ENCODE measurements at regions not wholly inside any gene's neighbourhood (a gene's known extent, or its start where the extent isn't known, plus 50 kb on each side); places are given as distances from the start of the nearest gene placed in this dataset.

DNA sequence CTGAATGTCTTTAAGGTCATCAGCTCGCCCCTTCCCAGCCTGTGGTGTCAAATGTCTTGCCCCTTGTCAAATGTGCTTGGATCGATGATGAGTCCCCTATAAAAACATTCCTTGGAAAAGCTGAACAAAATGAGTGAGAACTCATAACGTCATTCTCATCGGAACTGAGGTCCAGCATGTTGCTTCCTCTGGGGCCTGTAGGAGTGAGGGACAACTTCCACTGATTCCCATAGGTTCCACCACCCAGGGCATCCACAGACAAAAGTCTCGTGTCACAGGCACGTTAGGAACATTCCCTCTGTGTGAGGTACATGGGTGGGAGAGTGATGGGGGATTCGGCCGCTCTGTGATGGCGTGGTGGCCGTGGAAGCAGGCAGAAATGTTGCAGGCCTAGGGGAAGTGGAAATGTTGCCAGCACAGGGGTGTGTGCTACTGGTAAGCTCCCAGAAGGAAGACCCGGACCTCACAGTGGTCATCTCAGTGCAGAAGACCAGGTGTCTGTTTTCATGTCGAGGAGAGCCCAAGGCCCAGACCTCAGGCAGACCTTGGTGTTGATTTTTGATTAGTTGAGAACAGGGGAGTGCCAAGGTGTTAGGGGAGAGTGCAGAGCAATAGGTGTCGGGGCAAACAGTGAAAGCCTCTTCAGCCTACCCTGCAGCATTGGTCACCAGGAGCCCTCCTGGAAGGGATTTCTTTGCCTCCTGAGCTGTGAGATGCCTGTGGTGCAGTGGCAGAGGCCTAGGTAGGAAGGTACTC, 96.8 kb downstream of the SNRPN start:
- Histone ChIP-seq H3K9ac (ENCODE audit: low read depth in 1 of 2, low read length in 2 of 2) (no peak overlapping the region), H3K4me1 (ENCODE audit: control insufficient read depth in 2 of 2, insufficient read depth in 2 of 2, low read length in 2 of 2) (no peaks in the 10 kb centered on the region), H3K27me3 (ENCODE audit: control insufficient read depth in 2 of 2, insufficient read depth in 2 of 2, low read length in 2 of 2) (no peaks in the 10 kb centered on the region), H3K4me3 (ENCODE audit: low read length in 2 of 2) (peak overlapping the region; percentile 6 to 28), H3K36me3 (ENCODE audit: control insufficient read depth in 2 of 2, insufficient read depth in 2 of 2, low read length in 2 of 2) (peaks cover 34 to 53% of the 10 kb centered on the region in 2 donors), H3K27ac (ENCODE audit: low read depth in 2 of 2, low read length in 2 of 2) (no peak overlapping the region), H3K9me3 (ENCODE audit: control insufficient read depth in 2 of 2, low read length in 2 of 2) (peaks cover 66 to 69% of the 10 kb centered on the region in 2 donors)

- H3K4me3 ChIP-seq (ENCODE audit: low read length in 2 of 2) = peak overlapping the region in 1 of 2 donors; percentile 26
- no peak overlapping the region for H3K9ac ChIP-seq (ENCODE audit: low read depth in 1 of 2, low read length in 2 of 2)
- H3K36me3 ChIP-seq (ENCODE audit: control insufficient read depth in 2 of 2, insufficient read depth in 2 of 2, low read length in 2 of 2) = peaks cover 34 to 59% of the 10 kb centered on the region in 2 donors
- no peaks in the 10 kb centered on the region for H3K4me1 ChIP-seq (ENCODE audit: control insufficient read depth in 2 of 2, insufficient read depth in 2 of 2, low read length in 2 of 2)
- no peaks in the 10 kb centered on the region for H3K27me3 ChIP-seq (ENCODE audit: control insufficient read depth in 2 of 2, insufficient read depth in 2 of 2, low read length in 2 of 2)
- peaks cover 68 to 76% of the 10 kb centered on the region in 2 donors for H3K9me3 ChIP-seq (ENCODE audit: control insufficient read depth in 2 of 2, low read length in 2 of 2)
- H3K27ac ChIP-seq (ENCODE audit: low read depth in 2 of 2, low read length in 2 of 2) = no peak overlapping the region
These were observed 97.6 kb downstream of the SNRPN start for GRCh38 chr15:25052191-25052999.

GRCh38 chr15:25053000-25053815, 98.4 kb downstream of the SNRPN start:
- Histone ChIP-seq H3K27me3 (ENCODE audit: control insufficient read depth in 2 of 2, insufficient read depth in 2 of 2, low read length in 2 of 2) (no peaks in the 10 kb centered on the region), H3K27ac (ENCODE audit: low read depth in 2 of 2, low read length in 2 of 2) (no peak overlapping the region), H3K9ac (ENCODE audit: low read depth in 1 of 2, low read length in 2 of 2) (no peak overlapping the region), H3K4me1 (ENCODE audit: control insufficient read depth in 2 of 2, insufficient read depth in 2 of 2, low read length in 2 of 2) (no peaks in the 10 kb centered on the region), H3K36me3 (ENCODE audit: control insufficient read depth in 2 of 2, insufficient read depth in 2 of 2, low read length in 2 of 2) (peaks cover 42 to 65% of the 10 kb centered on the region in 2 donors), H3K9me3 (ENCODE audit: control insufficient read depth in 2 of 2, low read length in 2 of 2) (peaks cover 76 to 83% of the 10 kb centered on the region in 2 donors), H3K4me3 (ENCODE audit: low read length in 2 of 2) (peak overlapping the region in 1 of 2 donors; percentile 26)

GRCh38 chr15:25054329-25054728, 99.5 kb downstream of the SNRPN start:
- Histone ChIP-seq H3K27ac (ENCODE audit: low read depth in 2 of 2, low read length in 2 of 2) (no peak overlapping the region), H3K36me3 (ENCODE audit: control insufficient read depth in 2 of 2, insufficient read depth in 2 of 2, low read length in 2 of 2) (peaks cover 52 to 70% of the 10 kb centered on the region in 2 donors), H3K4me3 (ENCODE audit: low read length in 2 of 2) (no peak overlapping the region), H3K27me3 (ENCODE audit: control insufficient read depth in 2 of 2, insufficient read depth in 2 of 2, low read length in 2 of 2) (no peaks in the 10 kb centered on the region), H3K9me3 (ENCODE audit: control insufficient read depth in 2 of 2, low read length in 2 of 2) (peaks cover 86 to 91% of the 10 kb centered on the region in 2 donors), H3K4me1 (ENCODE audit: control insufficient read depth in 2 of 2, insufficient read depth in 2 of 2, low read length in 2 of 2) (no peaks in the 10 kb centered on the region), H3K9ac (ENCODE audit: low read depth in 1 of 2, low read length in 2 of 2) (no peak overlapping the region)

DNA sequence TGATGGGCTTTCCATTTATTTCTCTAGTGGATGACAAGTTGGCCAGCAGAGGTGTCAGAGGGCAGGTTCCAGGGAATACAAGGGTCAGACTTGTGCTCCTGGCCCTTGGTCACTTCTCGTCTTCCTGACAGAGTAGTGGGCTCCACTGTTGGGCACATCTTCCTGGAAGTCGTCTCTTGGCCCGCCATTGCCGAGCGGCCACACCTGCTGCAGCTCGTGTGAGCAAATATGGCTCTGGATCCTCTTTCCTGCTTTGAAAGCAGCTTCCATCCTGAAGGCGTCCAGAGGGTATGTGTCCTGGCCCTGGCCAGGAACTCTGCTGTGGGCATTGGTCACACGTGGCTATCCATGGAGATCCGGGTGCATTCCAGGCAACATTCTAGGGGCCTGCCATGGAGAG, 100.2 kb downstream of the SNRPN start:
- no peak overlapping the region for H3K4me3 ChIP-seq (ENCODE audit: low read length in 2 of 2)
- peaks cover 56 to 75% of the 10 kb centered on the region in 2 donors for H3K36me3 ChIP-seq (ENCODE audit: control insufficient read depth in 2 of 2, insufficient read depth in 2 of 2, low read length in 2 of 2)
- no peak overlapping the region for H3K27ac ChIP-seq (ENCODE audit: low read depth in 2 of 2, low read length in 2 of 2)
- H3K27me3 ChIP-seq (ENCODE audit: control insufficient read depth in 2 of 2, insufficient read depth in 2 of 2, low read length in 2 of 2) = no peaks in the 10 kb centered on the region
- H3K9me3 ChIP-seq (ENCODE audit: control insufficient read depth in 2 of 2, low read length in 2 of 2) = peaks cover 88 to 95% of the 10 kb centered on the region in 2 donors
- H3K4me1 ChIP-seq (ENCODE audit: control insufficient read depth in 2 of 2, insufficient read depth in 2 of 2, low read length in 2 of 2) = no peaks in the 10 kb centered on the region
- no peak overlapping the region for H3K9ac ChIP-seq (ENCODE audit: low read depth in 1 of 2, low read length in 2 of 2)

GRCh38 chr15:25055356-25056068, 100.7 kb downstream of the SNRPN start:
- Histone ChIP-seq H3K9me3 (ENCODE audit: control insufficient read depth in 2 of 2, low read length in 2 of 2) (peaks cover 88 to 94% of the 10 kb centered on the region in 2 donors), H3K27me3 (ENCODE audit: control insufficient read depth in 2 of 2, insufficient read depth in 2 of 2, low read length in 2 of 2) (no peaks in the 10 kb centered on the region), H3K9ac (ENCODE audit: low read depth in 1 of 2, low read length in 2 of 2) (no peak overlapping the region), H3K36me3 (ENCODE audit: control insufficient read depth in 2 of 2, insufficient read depth in 2 of 2, low read length in 2 of 2) (peaks cover 50 to 76% of the 10 kb centered on the region in 2 donors), H3K4me3 (ENCODE audit: low read length in 2 of 2) (peak overlapping the region in 1 of 2 donors; percentile 3), H3K4me1 (ENCODE audit: control insufficient read depth in 2 of 2, insufficient read depth in 2 of 2, low read length in 2 of 2) (no peaks in the 10 kb centered on the region), H3K27ac (ENCODE audit: low read depth in 2 of 2, low read length in 2 of 2) (no peak overlapping the region)

GRCh38 chr15:25056484-25057425, 102.0 kb downstream of the SNRPN start:
- peaks cover 88 to 96% of the 10 kb centered on the region in 2 donors for H3K9me3 ChIP-seq (ENCODE audit: control insufficient read depth in 2 of 2, low read length in 2 of 2)
- H3K36me3 ChIP-seq (ENCODE audit: control insufficient read depth in 2 of 2, insufficient read depth in 2 of 2, low read length in 2 of 2) = peaks cover 44 to 77% of the 10 kb centered on the region in 2 donors
- H3K4me1 ChIP-seq (ENCODE audit: control insufficient read depth in 2 of 2, insufficient read depth in 2 of 2, low read length in 2 of 2) = no peaks in the 10 kb centered on the region
- no peak overlapping the region for H3K27ac ChIP-seq (ENCODE audit: low read depth in 2 of 2, low read length in 2 of 2)
- no peaks in the 10 kb centered on the region for H3K27me3 ChIP-seq (ENCODE audit: control insufficient read depth in 2 of 2, insufficient read depth in 2 of 2, low read length in 2 of 2)
- H3K4me3 ChIP-seq (ENCODE audit: low read length in 2 of 2) = peak overlapping the region in 1 of 2 donors; percentile 26
- H3K9ac ChIP-seq (ENCODE audit: low read depth in 1 of 2, low read length in 2 of 2) = no peak overlapping the region

- Histone ChIP-seq H3K27ac (ENCODE audit: low read depth in 2 of 2, low read length in 2 of 2) (no peak overlapping the region), H3K4me3 (ENCODE audit: low read length in 2 of 2) (no peak overlapping the region), H3K4me1 (ENCODE audit: control insufficient read depth in 2 of 2, insufficient read depth in 2 of 2, low read length in 2 of 2) (no peaks in the 10 kb centered on the region), H3K36me3 (ENCODE audit: control insufficient read depth in 2 of 2, insufficient read depth in 2 of 2, low read length in 2 of 2) (peaks cover 44 to 80% of the 10 kb centered on the region in 2 donors), H3K27me3 (ENCODE audit: control insufficient read depth in 2 of 2, insufficient read depth in 2 of 2, low read length in 2 of 2) (no peaks in the 10 kb centered on the region), H3K9ac (ENCODE audit: low read depth in 1 of 2, low read length in 2 of 2) (no peak overlapping the region), H3K9me3 (ENCODE audit: control insufficient read depth in 2 of 2, low read length in 2 of 2) (peaks cover 92 to 93% of the 10 kb centered on the region in 2 donors)
These were observed 102.8 kb downstream of the SNRPN start for GRCh38 chr15:25057574-25057973.
